A673 (cell line): ENCODE measurements at regions not wholly inside any gene's neighbourhood (a gene's known extent, or its start where the extent isn't known, plus 50 kb on each side); places are given as distances from the start of the nearest gene placed in this dataset.

Experiments
- BruUV-seq: library from RNA; stranded (reverse); fragments of 400-500 nt; replicated peaks from 2 replicates; lab custom pipeline; 2021; lab: Mats Ljungman, UMichigan
- CTCF ChIA-PET: fragments of 300-600 bp; sonication (Branson Sonifier 250); formaldehyde crosslinking; loops from one replicate; lab custom pipeline; 2022; ENCODE audit warnings: antibody characterized with exemption; lab: Charles Lee
- POLR2A ChIA-PET: fragments of 300-600 bp; sonication (Branson Sonifier 250); formaldehyde crosslinking; loops from one replicate; lab custom pipeline; 2022; ENCODE audit warnings: antibody characterized with exemption; ENCODE audit not compliant: low non-redundant PET; lab: Charles Lee
- DNase-seq: peaks from one replicate; pipeline ENCODE4 v3.0.0-alpha.2; 2015; ENCODE audit warnings: low spot score
- H3K27ac ChIP-seq: fragments of 200-600 bp; sonication (generic); 2 replicates; pipeline ENCODE4 v1.5.1; 2016; ENCODE audit warnings: mixed run types, low read depth, mild to moderate bottlenecking, mixed read lengths, antibody characterized with exemption, low read length; ENCODE audit not compliant: poor library complexity, severe bottlenecking
- H3K27me3 ChIP-seq: fragments of 200-600 bp; sonication (generic); replicated peaks from 2 replicates; pipeline ENCODE4 v1.6.1; 2017; ENCODE audit warnings: mixed run types, low read depth, mild to moderate bottlenecking, mixed read lengths, antibody characterized with exemption, low read length; ENCODE audit not compliant: insufficient read depth, poor library complexity
- H3K36me3 ChIP-seq: fragments of 200-600 bp; sonication (generic); 2 replicates; pipeline ENCODE4 v1.6.1; 2016; ENCODE audit warnings: mixed run types, mild to moderate bottlenecking, mixed read lengths, antibody characterized with exemption, low read length; ENCODE audit not compliant: insufficient read depth, poor library complexity, severe bottlenecking
- H3K4me1 ChIP-seq: fragments of 200-600 bp; sonication (generic); 2 replicates; pipeline ENCODE4 v1.6.1; 2017; ENCODE audit warnings: mixed run types, mild to moderate bottlenecking, mixed read lengths, antibody characterized with exemption, low read length; ENCODE audit not compliant: insufficient read depth, poor library complexity, severe bottlenecking
- H3K4me3 ChIP-seq: fragments of 200-600 bp; sonication (generic); 2 replicates; pipeline ENCODE4 v1.5.1; 2016; ENCODE audit warnings: low read depth, mixed run types, mild to moderate bottlenecking, mixed read lengths, low read length; ENCODE audit not compliant: poor library complexity, severe bottlenecking
- H3K9me3 ChIP-seq: fragments of 200-600 bp; sonication (generic); 2 replicates; pipeline ENCODE4 v1.6.1; 2016; ENCODE audit warnings: mixed run types, low read depth, mild to moderate bottlenecking, mixed read lengths, antibody characterized with exemption, low read length; ENCODE audit not compliant: poor library complexity, severe bottlenecking
- EZH2 ChIP-seq: fragments of 200-600 bp; sonication (generic); IDR thresholded peaks from 2 replicates; pipeline ENCODE4 v1.6.1; 2017; ENCODE audit warnings: borderline replicate concordance, low read depth, mild to moderate bottlenecking, mixed read lengths, antibody characterized with exemption, low read length; ENCODE audit not compliant: poor library complexity, severe bottlenecking
- intact Hi-C: fragments of 100-400 bp; cut with micrococcal nuclease; formaldehyde crosslinking; loops from one replicate; pipeline ENCODE4 v1.10.0; 2022; ENCODE audit not compliant: unreplicated experiment
- TF ChIP-seq, protein P1 (sequence below): fragments of 300-800, 200-600 bp; sonication (generic); conservative IDR thresholded peaks from 2 replicates; pipeline ENCODE4 v1.5.1; 2017; ENCODE audit warnings: low read depth, mild to moderate bottlenecking, antibody characterized with exemption, low read length, moderate library complexity, mixed read lengths

DNA sequence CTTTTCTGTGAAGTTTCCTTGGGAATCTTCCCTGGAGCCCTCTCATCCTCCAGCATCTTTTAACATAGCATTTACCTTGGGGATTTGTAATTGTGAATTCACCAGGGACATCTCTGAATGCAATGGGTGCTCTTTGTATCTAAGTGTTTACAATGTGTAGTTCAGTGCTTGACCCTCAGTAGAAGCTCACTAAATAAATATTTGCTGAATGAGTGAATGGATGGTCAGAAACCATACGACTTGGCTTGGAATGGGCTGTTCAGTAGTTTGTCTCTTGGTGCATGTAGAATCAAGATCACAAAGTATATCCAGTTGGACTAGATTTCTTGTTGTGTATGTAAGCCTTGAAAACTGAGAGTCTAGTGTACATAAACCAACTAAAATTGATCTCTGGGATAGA, 81.8 kb upstream of the MEF2C start:
- Histone ChIP-seq H3K36me3 (no peaks in the 10 kb centered on the region), H3K27me3 (peaks cover 8% of the 10 kb centered on the region), H3K4me1 (no peaks in the 10 kb centered on the region), H3K27ac (no peak overlapping the region), H3K9me3 (no peaks in the 10 kb centered on the region), H3K4me3 (no peak overlapping the region)
- POLR2A ChIA-PET, result no interaction called here
- TF ChIP-seq EZH2, result no peak
- TF ChIP-seq, protein P1, sequence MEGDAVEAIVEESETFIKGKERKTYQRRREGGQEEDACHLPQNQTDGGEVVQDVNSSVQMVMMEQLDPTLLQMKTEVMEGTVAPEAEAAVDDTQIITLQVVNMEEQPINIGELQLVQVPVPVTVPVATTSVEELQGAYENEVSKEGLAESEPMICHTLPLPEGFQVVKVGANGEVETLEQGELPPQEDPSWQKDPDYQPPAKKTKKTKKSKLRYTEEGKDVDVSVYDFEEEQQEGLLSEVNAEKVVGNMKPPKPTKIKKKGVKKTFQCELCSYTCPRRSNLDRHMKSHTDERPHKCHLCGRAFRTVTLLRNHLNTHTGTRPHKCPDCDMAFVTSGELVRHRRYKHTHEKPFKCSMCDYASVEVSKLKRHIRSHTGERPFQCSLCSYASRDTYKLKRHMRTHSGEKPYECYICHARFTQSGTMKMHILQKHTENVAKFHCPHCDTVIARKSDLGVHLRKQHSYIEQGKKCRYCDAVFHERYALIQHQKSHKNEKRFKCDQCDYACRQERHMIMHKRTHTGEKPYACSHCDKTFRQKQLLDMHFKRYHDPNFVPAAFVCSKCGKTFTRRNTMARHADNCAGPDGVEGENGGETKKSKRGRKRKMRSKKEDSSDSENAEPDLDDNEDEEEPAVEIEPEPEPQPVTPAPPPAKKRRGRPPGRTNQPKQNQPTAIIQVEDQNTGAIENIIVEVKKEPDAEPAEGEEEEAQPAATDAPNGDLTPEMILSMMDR, result no peak
- no TSS peak for BruUV-seq
- intact Hi-C loops, result no loop called here
- CTCF ChIA-PET, result no interaction called here
- no peak for DNase-seq

DNA sequence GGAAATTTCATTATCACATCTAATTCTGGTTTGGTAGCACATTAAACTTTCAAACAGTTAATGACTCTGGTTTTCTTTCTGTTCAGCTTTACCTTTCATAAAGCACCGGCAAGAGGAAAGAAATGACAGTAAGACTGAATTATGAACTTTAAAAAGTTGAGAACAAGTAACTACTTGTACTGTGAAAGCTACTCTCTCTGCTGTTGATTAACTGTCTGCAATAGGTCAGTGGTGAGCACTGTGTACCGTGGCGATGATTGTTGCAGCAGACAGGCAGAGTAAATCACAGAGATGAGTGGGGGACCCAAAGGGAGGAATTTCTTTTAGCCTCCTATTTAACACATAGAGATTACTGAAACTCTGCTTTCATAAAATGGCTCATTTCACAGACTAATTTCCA, 74.0 kb upstream of the MEF2C start:
- TF ChIP-seq, protein P1, result no peak
- TF ChIP-seq EZH2, result no peak
- Histone ChIP-seq H3K9me3 (no peaks in the 10 kb centered on the region), H3K27me3 (peaks cover 4% of the 10 kb centered on the region), H3K4me1 (no peaks in the 10 kb centered on the region), H3K36me3 (no peaks in the 10 kb centered on the region), H3K4me3 (no peak overlapping the region), H3K27ac (no peak overlapping the region)
- DNase-seq, result no peak
- ChIA-PET POLR2A (no interaction called here), CTCF (no interaction called here)
- intact Hi-C loops, result no loop called here
- no TSS peak for BruUV-seq

DNA sequence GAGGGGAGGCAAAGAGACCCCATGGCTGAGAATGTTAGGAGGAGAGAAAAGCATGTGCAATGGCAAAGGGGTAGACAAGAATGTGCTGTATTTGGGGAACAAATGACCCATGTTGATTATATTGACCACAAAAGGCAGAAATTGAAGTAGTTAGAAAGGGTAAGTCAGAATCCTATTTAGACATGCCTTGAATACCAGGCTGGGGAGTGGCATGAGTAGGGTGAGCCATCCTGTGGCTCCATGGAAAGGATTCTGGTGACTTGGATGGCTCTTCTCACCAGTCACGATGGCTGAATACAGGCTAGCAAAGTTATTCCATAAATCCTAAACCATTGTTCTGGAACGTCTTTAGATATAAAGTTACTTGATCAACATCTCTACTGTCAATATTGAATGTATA, 73.4 kb upstream of the MEF2C start:
- Histone ChIP-seq H3K4me1 (no peaks in the 10 kb centered on the region), H3K9me3 (no peaks in the 10 kb centered on the region), H3K27ac (no peak overlapping the region), H3K36me3 (no peaks in the 10 kb centered on the region), H3K4me3 (no peak overlapping the region), H3K27me3 (peaks cover 4% of the 10 kb centered on the region)
- BruUV-seq, result no TSS peak
- TF ChIP-seq EZH2, result no peak
- ChIA-PET CTCF (no interaction called here), POLR2A (no interaction called here)
- no peak for DNase-seq
- intact Hi-C loops, result no loop called here

DNA sequence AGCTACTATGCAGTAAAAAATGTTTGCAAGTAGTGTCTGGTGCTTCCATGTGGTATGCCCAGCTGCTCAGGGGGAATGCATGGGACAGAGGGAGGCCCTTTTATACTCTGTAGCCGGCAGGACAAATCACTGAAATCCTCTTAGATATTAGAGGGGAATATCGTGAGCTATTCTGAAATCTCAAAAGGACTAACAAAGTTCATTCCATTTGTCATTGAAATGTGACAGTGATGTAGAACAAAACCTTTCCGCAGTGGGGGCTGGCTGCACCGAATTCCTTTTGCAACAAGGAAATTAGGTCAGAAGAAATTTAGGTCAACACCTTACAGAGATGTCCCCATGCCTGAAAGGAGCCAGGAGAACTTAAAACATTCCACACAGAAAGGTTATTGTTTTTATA, 72.4 kb upstream of the MEF2C start:
- Histone ChIP-seq H3K27ac (no peak overlapping the region), H3K9me3 (no peaks in the 10 kb centered on the region), H3K36me3 (no peaks in the 10 kb centered on the region), H3K4me3 (no peak overlapping the region), H3K4me1 (no peaks in the 10 kb centered on the region), H3K27me3 (peaks cover 4% of the 10 kb centered on the region)
- intact Hi-C loops, result no loop called here
- no peak for DNase-seq
- TF ChIP-seq EZH2, result no peak
- TF ChIP-seq, protein P1, result no peak
- no TSS peak for BruUV-seq
- CTCF ChIA-PET, result no interaction called here
- POLR2A ChIA-PET, result interaction anchor here (0.7 kb wide), 1 partner anchor 596 kb away, joined by 5 read pairs; no protein-coding TSS in a partner anchor
